ENCODE measurements at regions not wholly inside any gene's neighbourhood (a gene's known extent, or its start where the extent isn't known, plus 50 kb on each side); places are given as distances from the start of the nearest gene placed in this dataset.
"Not testable (repeated sequence)": the region's sequence is repeated elsewhere in the genome, so short reads cannot be mapped to it uniquely, and the experiment has no call there.

- not testable (repeated sequence) for H3K4me1 ChIP-seq (ENCODE audit: control insufficient read depth in 5 of 5, insufficient read depth in 5 of 5, low read length in 5 of 5); H3K9ac ChIP-seq (ENCODE audit: low read length in 5 of 5); H3K27me3 ChIP-seq (ENCODE audit: control insufficient read depth in 5 of 5, insufficient read depth in 4 of 5, low read length in 5 of 5); H3K4me3 ChIP-seq (ENCODE audit: low read depth in 1 of 5, low read length in 5 of 5); H3K36me3 ChIP-seq (ENCODE audit: control insufficient read depth in 5 of 5, insufficient read depth in 5 of 5, low read length in 5 of 5); H3K9me3 ChIP-seq (ENCODE audit: control insufficient read depth in 5 of 5, low read length in 5 of 5); H3K27ac ChIP-seq (ENCODE audit: low read depth, low read length)
These were observed 143.4 kb upstream of the POGK start for GRCh38 chr1:166695834-166696233.

GRCh38 chr1:166698771-166699170, 140.5 kb upstream of the POGK start:
- no peaks in the 10 kb centered on the region for H3K4me1 ChIP-seq (ENCODE audit: control insufficient read depth in 5 of 5, insufficient read depth in 5 of 5, low read length in 5 of 5)
- no peaks in the 10 kb centered on the region for H3K9me3 ChIP-seq (ENCODE audit: control insufficient read depth in 5 of 5, low read length in 5 of 5)
- no peaks in the 10 kb centered on the region for H3K36me3 ChIP-seq (ENCODE audit: control insufficient read depth in 5 of 5, insufficient read depth in 5 of 5, low read length in 5 of 5)
- H3K27ac ChIP-seq (ENCODE audit: low read depth, low read length) = no peak overlapping the region
- no peak overlapping the region for H3K9ac ChIP-seq (ENCODE audit: low read length in 5 of 5)
- peaks cover 0 to 5% (median 0%) of the 10 kb centered on the region in 5 donors for H3K27me3 ChIP-seq (ENCODE audit: control insufficient read depth in 5 of 5, insufficient read depth in 4 of 5, low read length in 5 of 5)
- no peak overlapping the region for H3K4me3 ChIP-seq (ENCODE audit: low read depth in 1 of 5, low read length in 5 of 5)

GRCh38 chr1:166699613-166700012, 139.7 kb upstream of the POGK start:
- Histone ChIP-seq H3K9me3 (ENCODE audit: control insufficient read depth in 5 of 5, low read length in 5 of 5) (no peaks in the 10 kb centered on the region), H3K36me3 (ENCODE audit: control insufficient read depth in 5 of 5, insufficient read depth in 5 of 5, low read length in 5 of 5) (no peaks in the 10 kb centered on the region), H3K27ac (ENCODE audit: low read depth, low read length) (no peak overlapping the region), H3K4me1 (ENCODE audit: control insufficient read depth in 5 of 5, insufficient read depth in 5 of 5, low read length in 5 of 5) (no peaks in the 10 kb centered on the region), H3K9ac (ENCODE audit: low read length in 5 of 5) (no peak overlapping the region), H3K27me3 (ENCODE audit: control insufficient read depth in 5 of 5, insufficient read depth in 4 of 5, low read length in 5 of 5) (peaks cover 0 to 5% (median 0%) of the 10 kb centered on the region in 5 donors), H3K4me3 (ENCODE audit: low read depth in 1 of 5, low read length in 5 of 5) (no peak overlapping the region)

DNA sequence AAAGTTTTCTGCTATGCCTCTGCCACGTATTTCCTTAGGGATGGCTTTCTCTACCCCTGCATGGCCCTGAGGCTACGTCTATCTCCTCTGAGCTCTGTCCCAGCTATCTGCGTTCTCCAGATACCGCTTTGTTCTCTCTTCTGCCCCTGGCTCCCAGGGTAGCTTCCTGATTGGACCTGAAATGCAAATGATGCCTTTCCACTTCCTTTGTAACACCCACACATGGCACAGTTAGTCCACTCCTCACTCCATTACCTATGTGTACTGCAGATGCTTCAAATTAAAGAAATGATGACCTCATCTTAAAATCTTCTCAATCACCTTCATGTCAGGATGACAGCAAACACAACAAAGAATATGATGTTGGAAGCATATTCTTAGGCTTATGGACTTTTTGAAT, 138.6 kb upstream of the POGK start:
- peaks cover 0 to 5% (median 0%) of the 10 kb centered on the region in 5 donors for H3K27me3 ChIP-seq (ENCODE audit: control insufficient read depth in 5 of 5, insufficient read depth in 4 of 5, low read length in 5 of 5)
- H3K36me3 ChIP-seq (ENCODE audit: control insufficient read depth in 5 of 5, insufficient read depth in 5 of 5, low read length in 5 of 5) = no peaks in the 10 kb centered on the region
- no peak overlapping the region for H3K9ac ChIP-seq (ENCODE audit: low read length in 5 of 5)
- H3K4me3 ChIP-seq (ENCODE audit: low read depth in 1 of 5, low read length in 5 of 5) = no peak overlapping the region
- no peaks in the 10 kb centered on the region for H3K4me1 ChIP-seq (ENCODE audit: control insufficient read depth in 5 of 5, insufficient read depth in 5 of 5, low read length in 5 of 5)
- no peak overlapping the region for H3K27ac ChIP-seq (ENCODE audit: low read depth, low read length)
- H3K9me3 ChIP-seq (ENCODE audit: control insufficient read depth in 5 of 5, low read length in 5 of 5) = no peaks in the 10 kb centered on the region

DNA sequence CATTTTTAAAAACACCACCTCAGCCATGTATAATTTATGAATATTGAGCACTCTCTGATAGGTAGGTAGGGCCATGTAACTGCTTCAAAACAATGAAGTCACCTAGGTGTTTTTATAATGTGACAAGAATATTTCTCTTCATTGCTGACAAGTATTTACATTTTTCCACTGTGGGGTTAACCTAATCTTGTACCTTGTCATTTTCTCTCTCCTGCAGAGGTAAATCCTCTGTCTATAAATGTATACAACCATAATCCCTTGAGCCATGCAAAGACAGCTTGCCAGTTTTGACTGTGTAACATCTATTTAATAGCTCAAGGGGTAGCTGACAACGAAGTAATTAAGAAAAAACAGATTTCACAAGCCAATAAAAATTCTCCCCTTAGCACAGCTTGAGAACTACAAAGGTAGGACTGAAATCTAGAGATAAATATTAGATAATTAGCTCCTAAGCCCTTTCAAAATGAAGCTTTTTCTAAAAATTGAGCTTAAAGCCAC, 137.6 kb upstream of the POGK start:
- Histone ChIP-seq H3K4me3 (ENCODE audit: low read depth in 1 of 5, low read length in 5 of 5) (no peak overlapping the region), H3K9ac (ENCODE audit: low read length in 5 of 5) (no peak overlapping the region), H3K9me3 (ENCODE audit: control insufficient read depth in 5 of 5, low read length in 5 of 5) (no peaks in the 10 kb centered on the region)

GRCh38 chr1:166703141-166703540, 136.1 kb upstream of the POGK start:
- no peaks in the 10 kb centered on the region for H3K4me1 ChIP-seq (ENCODE audit: control insufficient read depth in 5 of 5, insufficient read depth in 5 of 5, low read length in 5 of 5)
- H3K4me3 ChIP-seq (ENCODE audit: low read depth in 1 of 5, low read length in 5 of 5) = no peak overlapping the region
- no peaks in the 10 kb centered on the region for H3K9me3 ChIP-seq (ENCODE audit: control insufficient read depth in 5 of 5, low read length in 5 of 5)
- H3K9ac ChIP-seq (ENCODE audit: low read length in 5 of 5) = no peak overlapping the region
- H3K36me3 ChIP-seq (ENCODE audit: control insufficient read depth in 5 of 5, insufficient read depth in 5 of 5, low read length in 5 of 5) = no peaks in the 10 kb centered on the region
- H3K27me3 ChIP-seq (ENCODE audit: control insufficient read depth in 5 of 5, insufficient read depth in 4 of 5, low read length in 5 of 5) = peaks cover 0 to 5% (median 0%) of the 10 kb centered on the region in 5 donors
- no peak overlapping the region for H3K27ac ChIP-seq (ENCODE audit: low read depth, low read length)

More for the DNA sequence above, 137.6 kb upstream of the POGK start:
- H3K36me3 ChIP-seq (ENCODE audit: control insufficient read depth in 5 of 5, insufficient read depth in 5 of 5, low read length in 5 of 5) = no peaks in the 10 kb centered on the region
- H3K27ac ChIP-seq (ENCODE audit: low read depth, low read length) = no peak overlapping the region
- H3K27me3 ChIP-seq (ENCODE audit: control insufficient read depth in 5 of 5, insufficient read depth in 4 of 5, low read length in 5 of 5) = peaks cover 0 to 5% (median 0%) of the 10 kb centered on the region in 5 donors
- no peaks in the 10 kb centered on the region for H3K4me1 ChIP-seq (ENCODE audit: control insufficient read depth in 5 of 5, insufficient read depth in 5 of 5, low read length in 5 of 5)

DNA sequence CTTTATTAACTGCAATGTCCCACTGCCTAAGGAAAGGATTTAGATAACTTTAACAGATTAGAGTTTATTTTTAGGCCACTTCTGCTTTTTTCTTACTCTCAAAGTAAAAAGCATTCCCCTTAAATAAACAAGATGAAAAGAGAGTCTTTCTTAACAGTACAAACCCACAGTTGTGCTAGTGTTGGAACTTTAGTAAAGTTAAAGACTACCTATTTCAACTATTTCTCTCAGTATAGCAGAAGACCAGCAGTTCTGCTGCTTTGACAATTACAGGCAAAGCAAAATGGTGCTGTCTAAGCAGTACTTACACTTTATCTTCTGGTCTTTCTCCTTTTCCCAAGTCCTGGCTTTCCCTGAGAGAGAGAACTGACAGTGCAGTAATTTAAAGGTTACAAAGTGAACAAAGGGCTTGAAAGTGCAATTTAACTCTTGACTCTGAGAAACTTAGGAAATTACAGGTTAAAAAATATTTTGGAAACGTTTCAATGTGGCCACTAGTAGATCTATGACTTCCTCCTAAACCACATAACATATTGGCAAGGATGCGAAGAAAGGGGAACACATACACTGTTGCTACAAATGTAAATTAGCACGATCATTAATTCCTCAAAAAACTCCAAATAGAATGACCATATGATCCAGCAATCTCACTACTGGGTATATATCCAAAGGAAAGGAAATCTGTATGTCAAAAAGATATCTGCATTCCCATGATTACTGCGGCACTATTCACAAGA, 135.4 kb upstream of the POGK start:
- no peak overlapping the region for H3K9ac ChIP-seq (ENCODE audit: low read length in 5 of 5)
- no peak overlapping the region for H3K27ac ChIP-seq (ENCODE audit: low read depth, low read length)

DNA sequence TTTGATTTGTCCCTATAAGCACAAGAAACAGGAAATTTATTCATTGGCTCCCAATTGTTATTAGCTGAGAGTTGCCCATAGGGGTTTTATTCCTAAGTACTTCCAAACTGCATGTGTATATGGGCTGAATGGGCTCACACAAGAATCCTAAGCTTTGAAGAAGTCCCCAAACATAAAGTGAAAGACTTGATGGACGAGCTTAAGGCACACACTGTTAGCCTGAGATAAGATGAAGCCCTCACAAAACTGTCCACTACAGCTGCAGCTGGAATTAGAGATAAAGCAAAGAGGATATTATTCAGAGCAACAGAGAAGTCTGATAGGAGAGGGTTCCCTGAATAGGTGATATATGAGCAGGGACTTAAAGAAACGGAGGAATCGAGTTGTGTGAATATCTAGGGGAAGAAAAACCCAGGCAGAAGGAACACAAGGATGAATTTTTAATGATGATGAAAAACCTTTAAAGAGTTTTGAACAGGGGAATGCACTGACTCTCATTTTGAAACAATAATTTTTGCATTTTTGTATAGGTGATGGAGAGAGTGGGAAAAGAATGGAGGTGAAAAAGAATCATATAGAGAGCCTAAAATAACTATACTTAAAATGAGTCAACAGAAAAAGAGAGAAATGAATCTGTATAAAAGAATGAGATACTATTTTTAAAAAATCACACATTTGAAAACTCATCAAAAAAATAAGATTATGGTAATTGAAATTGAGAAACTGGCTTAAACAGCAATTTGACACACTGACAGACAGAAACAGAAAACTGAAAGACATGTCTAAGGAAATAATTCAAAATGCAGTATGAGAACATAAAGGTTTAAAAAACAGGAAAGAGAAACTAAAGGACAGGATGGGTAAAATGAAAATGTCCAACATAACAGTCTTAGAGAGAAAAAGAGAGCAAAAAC, 133.6 kb upstream of the POGK start:
- no peaks in the 10 kb centered on the region for H3K4me1 ChIP-seq (ENCODE audit: control insufficient read depth in 5 of 5, insufficient read depth in 5 of 5, low read length in 5 of 5)

More for the DNA sequence above, 135.4 kb upstream of the POGK start:
- Histone ChIP-seq H3K27me3 (ENCODE audit: control insufficient read depth in 5 of 5, insufficient read depth in 4 of 5, low read length in 5 of 5) (peaks cover 0 to 5% (median 0%) of the 10 kb centered on the region in 5 donors), H3K36me3 (ENCODE audit: control insufficient read depth in 5 of 5, insufficient read depth in 5 of 5, low read length in 5 of 5) (no peaks in the 10 kb centered on the region), H3K4me1 (ENCODE audit: control insufficient read depth in 5 of 5, insufficient read depth in 5 of 5, low read length in 5 of 5) (no peaks in the 10 kb centered on the region), H3K4me3 (ENCODE audit: low read depth in 1 of 5, low read length in 5 of 5) (no peak overlapping the region), H3K9me3 (ENCODE audit: control insufficient read depth in 5 of 5, low read length in 5 of 5) (no peaks in the 10 kb centered on the region)

DNA sequence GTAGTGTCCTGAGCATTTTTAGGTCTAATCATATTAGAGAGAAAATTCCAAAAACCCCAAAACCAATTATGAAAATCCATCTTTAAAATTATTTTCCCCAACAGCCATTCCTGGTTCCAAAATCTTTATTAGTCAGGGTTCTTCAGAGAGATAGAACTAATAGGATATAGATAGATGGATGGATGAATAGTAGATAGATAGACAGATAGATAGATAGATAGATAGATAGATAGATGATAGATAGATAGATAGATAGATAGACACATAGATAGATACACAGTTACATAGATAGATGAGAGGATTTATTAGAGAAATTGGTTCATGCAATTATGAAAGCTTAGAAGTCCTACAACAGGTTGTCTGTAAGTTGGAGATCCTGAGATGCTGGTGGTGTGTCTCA, 122.7 kb upstream of the POGK start:
- H3K36me3 ChIP-seq (ENCODE audit: control insufficient read depth in 5 of 5, insufficient read depth in 5 of 5, low read length in 5 of 5) = no peaks in the 10 kb centered on the region
- H3K27ac ChIP-seq (ENCODE audit: low read depth, low read length) = no peak overlapping the region
- H3K9ac ChIP-seq (ENCODE audit: low read length in 5 of 5) = no peak overlapping the region

More for the DNA sequence above, 133.6 kb upstream of the POGK start:
- Histone ChIP-seq H3K27me3 (ENCODE audit: control insufficient read depth in 5 of 5, insufficient read depth in 4 of 5, low read length in 5 of 5) (no peaks in the 10 kb centered on the region), H3K9me3 (ENCODE audit: control insufficient read depth in 5 of 5, low read length in 5 of 5) (no peaks in the 10 kb centered on the region), H3K9ac (ENCODE audit: low read length in 5 of 5) (no peak overlapping the region), H3K36me3 (ENCODE audit: control insufficient read depth in 5 of 5, insufficient read depth in 5 of 5, low read length in 5 of 5) (no peaks in the 10 kb centered on the region), H3K4me3 (ENCODE audit: low read depth in 1 of 5, low read length in 5 of 5) (no peak overlapping the region), H3K27ac (ENCODE audit: low read depth, low read length) (no peak overlapping the region)

GRCh38 chr1:166721145-166721544, 118.1 kb upstream of the POGK start:
- H3K36me3 ChIP-seq (ENCODE audit: control insufficient read depth in 5 of 5, insufficient read depth in 5 of 5, low read length in 5 of 5) = no peaks in the 10 kb centered on the region
- H3K9me3 ChIP-seq (ENCODE audit: control insufficient read depth in 5 of 5, low read length in 5 of 5) = peaks cover 0 to 19% (median 10%) of the 10 kb centered on the region in 5 donors
- no peak overlapping the region for H3K9ac ChIP-seq (ENCODE audit: low read length in 5 of 5)
- no peak overlapping the region for H3K27ac ChIP-seq (ENCODE audit: low read depth, low read length)
- no peaks in the 10 kb centered on the region for H3K27me3 ChIP-seq (ENCODE audit: control insufficient read depth in 5 of 5, insufficient read depth in 4 of 5, low read length in 5 of 5)
- no peak overlapping the region for H3K4me3 ChIP-seq (ENCODE audit: low read depth in 1 of 5, low read length in 5 of 5)
- no peaks in the 10 kb centered on the region for H3K4me1 ChIP-seq (ENCODE audit: control insufficient read depth in 5 of 5, insufficient read depth in 5 of 5, low read length in 5 of 5)

More for the DNA sequence above, 122.7 kb upstream of the POGK start:
- Histone ChIP-seq H3K27me3 (ENCODE audit: control insufficient read depth in 5 of 5, insufficient read depth in 4 of 5, low read length in 5 of 5) (peaks cover 0 to 4% (median 0%) of the 10 kb centered on the region in 5 donors), H3K9me3 (ENCODE audit: control insufficient read depth in 5 of 5, low read length in 5 of 5) (peaks cover 4 to 16% (median 7%) of the 10 kb centered on the region in 5 donors), H3K4me1 (ENCODE audit: control insufficient read depth in 5 of 5, insufficient read depth in 5 of 5, low read length in 5 of 5) (no peaks in the 10 kb centered on the region), H3K4me3 (ENCODE audit: low read depth in 1 of 5, low read length in 5 of 5) (no peak overlapping the region)
